DND-41 (cell line): ENCODE measurements at regions not wholly inside any gene's neighbourhood (a gene's known extent, or its start where the extent isn't known, plus 50 kb on each side); places are given as distances from the start of the nearest gene placed in this dataset.

Source experiments
- ATAC-seq: fragments of 200-7000 bp; cut with Tn5 transposase; 3 replicates; pipeline ENCODE4 v1.9.1; 2021; ENCODE audit warnings: low read depth; ENCODE audit not compliant: insufficient read depth
- DNase-seq: peaks from one replicate; pipeline ENCODE4 v3.0.0-alpha.2; 2020
- H2AFZ ChIP-seq: 2 replicates; pipeline ENCODE4 v1.6.0; 2012; ENCODE audit warnings: low read depth, low read length
- H3K27ac ChIP-seq: 2 replicates; pipeline ENCODE4 v1.5.1; 2012; ENCODE audit warnings: low read length, inconsistent platforms
- H3K27me3 ChIP-seq: fragments of 200-600 bp; sonication (generic); 2 replicates; pipeline ENCODE4 v1.6.0; 2012; ENCODE audit warnings: low read length, mild to moderate bottlenecking, inconsistent platforms; ENCODE audit not compliant: insufficient read depth, poor library complexity
- H3K36me3 ChIP-seq: 2 replicates; pipeline ENCODE4 v1.5.1; 2012; ENCODE audit warnings: low read length, inconsistent platforms; ENCODE audit not compliant: insufficient read depth
- H3K4me1 ChIP-seq: 2 replicates; pipeline ENCODE4 v1.5.1; 2012; ENCODE audit warnings: mild to moderate bottlenecking, low read length; ENCODE audit not compliant: insufficient read depth
- H3K4me2 ChIP-seq: 2 replicates; pipeline ENCODE4 v1.6.0; 2012; ENCODE audit warnings: mild to moderate bottlenecking, moderate library complexity, low read length, inconsistent platforms; ENCODE audit not compliant: insufficient read depth
- H3K4me3 ChIP-seq, 2 experiments: fragments of 200-600 bp in 1 of 2; shearing (Covaris generic) in 1 of 2; 2 replicates each; pipeline ENCODE4 v1.5.1; 2012 to 2016; ENCODE audit warnings: inconsistent platforms in 2 of 2, low read length in 2 of 2, mild to moderate bottlenecking in 2 of 2, low read depth in 1 of 2, moderate library complexity in 1 of 2
- H3K79me2 ChIP-seq: 2 replicates; pipeline ENCODE4 v1.6.0; 2012; ENCODE audit warnings: low read length, inconsistent platforms; ENCODE audit not compliant: insufficient read depth
- H3K9ac ChIP-seq: 2 replicates; pipeline ENCODE4 v1.6.0; 2012; ENCODE audit warnings: low read depth, mild to moderate bottlenecking, inconsistent platforms, low read length, moderate library complexity
- H3K9me3 ChIP-seq: 2 replicates; pipeline ENCODE4 v1.5.1; 2012; ENCODE audit warnings: low read length, moderate library complexity, mild to moderate bottlenecking, inconsistent platforms; ENCODE audit not compliant: insufficient read depth, severe bottlenecking
- H4K20me1 ChIP-seq: 2 replicates; pipeline ENCODE4 v1.6.0; 2012; ENCODE audit warnings: low read length; ENCODE audit not compliant: insufficient read depth
- EZH2 ChIP-seq: IDR thresholded peaks from 3 replicates; pipeline ENCODE4 v1.6.1; 2012; ENCODE audit warnings: borderline replicate concordance, low read depth, mild to moderate bottlenecking, moderate library complexity, low read length, inconsistent platforms; ENCODE audit not compliant: severe bottlenecking
- TF ChIP-seq, protein P1 (sequence below): IDR thresholded peaks from 2 replicates; pipeline ENCODE4 v1.5.1; 2012; ENCODE audit warnings: borderline replicate concordance, low read length, moderate library complexity, mild to moderate bottlenecking; ENCODE audit not compliant: poor library complexity, severe bottlenecking; ENCODE audit errors: extremely low read depth

DNA sequence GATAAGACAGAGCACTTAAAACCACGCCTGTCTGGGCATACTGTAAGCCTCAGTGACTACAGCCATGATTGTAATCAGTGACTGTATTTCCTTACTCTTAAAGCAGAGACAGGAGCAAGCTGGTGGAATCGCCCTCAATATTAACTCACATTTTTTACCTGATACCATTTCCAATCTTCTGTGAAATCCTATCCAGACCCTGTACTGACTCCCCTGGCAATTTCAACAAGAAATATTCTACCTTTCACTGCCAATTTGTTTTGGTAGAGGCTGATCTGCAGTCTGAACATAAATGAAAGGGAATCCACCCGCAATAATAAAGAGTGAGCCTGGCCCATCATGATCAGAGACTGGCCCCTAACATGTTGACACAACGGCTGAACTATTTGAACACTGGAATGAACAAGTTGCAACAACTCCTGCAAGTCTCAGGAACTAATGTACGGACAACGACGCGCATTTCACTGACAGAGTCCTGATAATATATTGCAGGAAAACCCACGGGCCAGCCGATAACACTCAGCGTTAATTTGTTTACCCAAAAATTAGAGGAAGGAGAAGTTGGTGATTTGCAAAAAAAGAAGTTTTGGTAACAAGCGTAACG, 195.5 kb upstream of the BTG1 start:
- no peak overlapping the region for H2AFZ ChIP-seq
- H3K27ac ChIP-seq: 0 out of 2 replicates have a peak overlapping the region, but pooled peaks have one; percentile 12
- no peak overlapping the region for H3K4me3 ChIP-seq
- H3K79me2 ChIP-seq: no peaks in the 10 kb centered on the region
- H3K36me3 ChIP-seq: no peaks in the 10 kb centered on the region
- no peaks in the 10 kb centered on the region for H3K27me3 ChIP-seq
- ATAC-seq (peak; percentile 61; the same call in 2 of the 3 replicates), DNase-seq (no peak)
- no peaks in the 10 kb centered on the region for H3K9me3 ChIP-seq
- no peak overlapping the region for H3K4me2 ChIP-seq
- H3K9ac ChIP-seq: no peak overlapping the region
- H3K4me1 ChIP-seq: peaks cover 8% of the 10 kb centered on the region
- H4K20me1 ChIP-seq: no peaks in the 10 kb centered on the region
- TF ChIP-seq EZH2: no peak
- TF ChIP-seq, protein P1, sequence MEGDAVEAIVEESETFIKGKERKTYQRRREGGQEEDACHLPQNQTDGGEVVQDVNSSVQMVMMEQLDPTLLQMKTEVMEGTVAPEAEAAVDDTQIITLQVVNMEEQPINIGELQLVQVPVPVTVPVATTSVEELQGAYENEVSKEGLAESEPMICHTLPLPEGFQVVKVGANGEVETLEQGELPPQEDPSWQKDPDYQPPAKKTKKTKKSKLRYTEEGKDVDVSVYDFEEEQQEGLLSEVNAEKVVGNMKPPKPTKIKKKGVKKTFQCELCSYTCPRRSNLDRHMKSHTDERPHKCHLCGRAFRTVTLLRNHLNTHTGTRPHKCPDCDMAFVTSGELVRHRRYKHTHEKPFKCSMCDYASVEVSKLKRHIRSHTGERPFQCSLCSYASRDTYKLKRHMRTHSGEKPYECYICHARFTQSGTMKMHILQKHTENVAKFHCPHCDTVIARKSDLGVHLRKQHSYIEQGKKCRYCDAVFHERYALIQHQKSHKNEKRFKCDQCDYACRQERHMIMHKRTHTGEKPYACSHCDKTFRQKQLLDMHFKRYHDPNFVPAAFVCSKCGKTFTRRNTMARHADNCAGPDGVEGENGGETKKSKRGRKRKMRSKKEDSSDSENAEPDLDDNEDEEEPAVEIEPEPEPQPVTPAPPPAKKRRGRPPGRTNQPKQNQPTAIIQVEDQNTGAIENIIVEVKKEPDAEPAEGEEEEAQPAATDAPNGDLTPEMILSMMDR: no peak

DNA sequence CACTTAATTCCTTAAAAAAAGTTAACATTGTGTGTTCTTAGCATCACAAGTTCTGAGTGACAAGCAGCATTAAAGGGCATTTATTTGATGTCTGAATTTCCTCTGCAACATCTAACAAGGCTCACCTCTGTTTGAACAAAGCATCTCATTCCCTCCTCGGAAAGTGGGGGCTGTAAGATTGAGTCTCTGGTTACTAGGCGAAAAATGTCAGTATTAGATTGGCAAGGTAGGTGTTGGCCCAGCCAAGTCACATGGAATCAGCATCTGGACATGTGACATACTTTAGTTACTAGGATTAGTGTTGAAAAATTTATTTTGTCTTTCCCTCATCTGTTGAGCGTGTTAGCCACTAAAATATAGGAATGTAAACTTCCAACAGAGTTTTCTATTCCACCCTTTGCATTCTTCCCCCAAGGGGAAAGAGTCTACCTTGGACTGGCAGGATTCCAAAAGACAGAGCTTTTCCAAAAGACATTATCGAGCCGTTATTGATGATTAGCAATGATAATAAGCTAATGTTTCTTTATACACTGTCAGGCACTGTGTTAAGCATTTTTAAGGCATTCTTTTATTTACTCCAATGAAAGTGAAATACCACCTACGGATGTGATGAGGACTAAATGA, 194.9 kb upstream of the BTG1 start:
- Histone ChIP-seq H3K27ac (no peak overlapping the region), H4K20me1 (no peaks in the 10 kb centered on the region), H3K27me3 (no peaks in the 10 kb centered on the region), H2AFZ (no peak overlapping the region), H3K4me2 (no peak overlapping the region), H3K9me3 (no peaks in the 10 kb centered on the region), H3K9ac (no peak overlapping the region), H3K4me1 (peaks cover 8% of the 10 kb centered on the region), H3K79me2 (no peaks in the 10 kb centered on the region), H3K4me3 (no peak overlapping the region), H3K36me3 (no peaks in the 10 kb centered on the region)
- DNase-seq (no peak), ATAC-seq (no peak)
- TF ChIP-seq, protein P1: no peak
- no peak for TF ChIP-seq EZH2

DNA sequence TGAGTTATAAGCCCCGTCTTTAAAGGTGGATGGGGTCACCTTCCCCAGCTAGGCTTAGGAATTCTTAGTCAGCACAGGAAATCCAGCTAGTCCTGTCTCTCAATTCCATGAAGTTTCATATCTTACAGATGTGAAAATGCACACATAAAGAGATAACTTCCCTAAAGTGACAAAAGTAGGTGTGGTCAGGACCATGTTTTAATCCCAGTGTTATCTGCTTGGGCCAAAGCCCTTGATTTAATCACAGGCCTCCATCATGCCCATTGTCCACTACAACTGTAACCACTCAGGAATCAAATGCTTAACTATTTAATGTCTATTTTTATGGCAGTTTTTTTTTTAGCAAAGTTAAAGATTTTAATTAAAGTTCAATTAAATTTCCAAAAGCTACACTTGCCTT, 194.4 kb upstream of the BTG1 start:
- H3K4me2 ChIP-seq: no peak overlapping the region
- H2AFZ ChIP-seq: no peak overlapping the region
- H3K79me2 ChIP-seq: no peaks in the 10 kb centered on the region
- H4K20me1 ChIP-seq: no peaks in the 10 kb centered on the region
- peaks cover 8% of the 10 kb centered on the region for H3K4me1 ChIP-seq
- no peak overlapping the region for H3K4me3 ChIP-seq
- no peaks in the 10 kb centered on the region for H3K27me3 ChIP-seq
- DNase-seq (no peak), ATAC-seq (no peak)
- no peaks in the 10 kb centered on the region for H3K36me3 ChIP-seq
- H3K9me3 ChIP-seq: no peaks in the 10 kb centered on the region
- no peak for TF ChIP-seq EZH2
- TF ChIP-seq, protein P1: no peak
- H3K9ac ChIP-seq: no peak overlapping the region
- H3K27ac ChIP-seq: no peak overlapping the region
